GM19238 (cell line): ENCODE measurements at regions not wholly inside any gene's neighbourhood (a gene's known extent, or its start where the extent isn't known, plus 50 kb on each side); places are given as distances from the start of the nearest gene placed in this dataset.
"Not testable (repeated sequence)": the region's sequence is repeated elsewhere in the genome, so short reads cannot be mapped to it uniquely, and the experiment has no call there.

Source experiments
- DNase-seq: peaks from one replicate; pipeline ENCODE4 v3.0.0; 2011; ENCODE audit warnings: low spot score; ENCODE audit not compliant: insufficient read length

DNA sequence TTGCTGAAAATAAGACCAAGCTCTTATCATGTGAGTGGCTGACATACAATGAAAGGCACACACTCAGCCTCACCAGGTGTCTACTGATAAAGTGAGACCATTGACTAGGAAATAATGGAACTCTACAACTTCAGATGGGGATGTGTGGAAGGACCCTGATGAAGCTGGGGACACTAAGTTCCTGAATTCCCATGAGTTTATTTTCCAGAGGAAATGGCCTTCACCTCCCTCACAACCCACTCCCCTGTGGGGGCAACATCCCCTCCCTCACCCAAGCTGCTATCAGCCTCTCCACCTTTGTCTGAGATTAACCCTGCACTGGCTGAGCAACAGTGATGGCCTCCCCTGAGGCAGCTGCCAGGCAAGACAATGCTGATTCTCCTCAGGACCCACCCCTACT, 55.2 kb upstream of the SMARCAD1 start:
- DNase-seq, result no peak

DNA sequence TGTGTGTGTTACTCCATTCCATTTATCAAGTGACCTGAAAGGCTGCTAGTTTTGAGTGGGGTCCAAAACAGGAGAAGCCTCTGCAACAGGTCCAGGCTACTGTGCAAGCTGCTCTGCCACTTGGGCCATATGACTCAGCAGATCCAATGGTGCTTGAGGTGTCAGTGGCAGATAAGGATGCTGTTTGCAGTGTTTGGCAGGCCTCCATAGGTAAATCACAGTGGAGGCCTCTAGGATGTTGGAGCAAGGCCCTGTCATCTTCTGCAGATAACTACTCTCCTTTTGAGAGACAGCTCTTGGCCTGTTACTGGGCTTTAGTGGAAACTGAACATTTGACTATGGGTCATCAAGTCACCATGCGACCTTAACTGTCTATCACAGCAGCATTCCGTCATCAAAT, 52.3 kb upstream of the SMARCAD1 start:
- not testable (repeated sequence) for DNase-seq

DNA sequence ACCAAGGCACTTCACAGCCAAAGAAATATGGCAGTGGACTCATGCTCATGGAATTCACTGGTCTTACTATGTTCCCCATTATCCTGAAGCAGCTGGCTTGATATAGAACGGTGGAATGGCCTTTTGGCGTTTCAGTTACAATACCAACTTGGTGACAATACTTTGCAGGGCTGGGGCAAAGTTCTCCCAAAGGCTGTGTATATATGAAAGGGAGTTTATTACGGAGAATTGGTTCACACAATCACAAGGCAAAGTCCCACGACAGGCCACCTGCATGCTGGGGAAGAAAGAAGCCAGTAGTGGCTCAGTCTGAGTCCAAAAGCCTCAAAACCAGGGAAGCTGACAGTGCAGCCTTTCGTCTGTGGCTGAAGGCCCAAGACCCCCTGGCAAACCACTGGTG, 50.8 kb upstream of the SMARCAD1 start:
- DNase-seq, result no peak
